GM18867 (cell line): ENCODE measurements at regions not wholly inside any gene's neighbourhood (a gene's known extent, or its start where the extent isn't known, plus 50 kb on each side); places are given as distances from the start of the nearest gene placed in this dataset.

Experiments used
- ATAC-seq: cut with Tn5 transposase; IDR thresholded peaks from one replicate; pipeline ENCODE4 v1.9.1; 2021; ENCODE audit warnings: mild to moderate bottlenecking, moderate library complexity; ENCODE audit not compliant: unreplicated experiment

GRCh38 chr10:78571286-78571685 lies 497.5 kb upstream of the ZMIZ1 start:
- ATAC-seq = no peak

- ATAC-seq = no peak
These were observed 496.9 kb upstream of the ZMIZ1 start for GRCh38 chr10:78571891-78572290.

- no peak for ATAC-seq
These were observed 496.2 kb upstream of the ZMIZ1 start for GRCh38 chr10:78572565-78572964.

- no peak for ATAC-seq
These were observed 494.2 kb upstream of the ZMIZ1 start for GRCh38 chr10:78574547-78574946.

GRCh38 chr10:78575400-78575799 lies 493.4 kb upstream of the ZMIZ1 start:
- no peak for ATAC-seq

- no peak for ATAC-seq
These were observed 492.5 kb upstream of the ZMIZ1 start for GRCh38 chr10:78576276-78576675.

GRCh38 chr10:78577712-78578111 lies 491.1 kb upstream of the ZMIZ1 start:
- ATAC-seq = no peak

GRCh38 chr10:78578929-78579328 lies 489.8 kb upstream of the ZMIZ1 start:
- peak; percentile 60 for ATAC-seq

- ATAC-seq = no peak
These were observed 489.2 kb upstream of the ZMIZ1 start for GRCh38 chr10:78579576-78579975.

- no peak for ATAC-seq
These were observed 488.8 kb upstream of the ZMIZ1 start for GRCh38 chr10:78579995-78580394.

GRCh38 chr10:78581133-78581694 lies 487.6 kb upstream of the ZMIZ1 start:
- ATAC-seq = no peak

GRCh38 chr10:78582540-78582939 lies 486.2 kb upstream of the ZMIZ1 start:
- ATAC-seq = no peak

- no peak for ATAC-seq
These were observed 484.5 kb upstream of the ZMIZ1 start for GRCh38 chr10:78584266-78584665.

GRCh38 chr10:78584681-78585080 lies 484.1 kb upstream of the ZMIZ1 start:
- ATAC-seq = no peak

GRCh38 chr10:78585952-78586351 lies 482.8 kb upstream of the ZMIZ1 start:
- ATAC-seq = no peak

- no peak for ATAC-seq
These were observed 480.5 kb upstream of the ZMIZ1 start for GRCh38 chr10:78588194-78588811.

GRCh38 chr10:78589687-78590086 lies 479.1 kb upstream of the ZMIZ1 start:
- ATAC-seq = no peak

- ATAC-seq = no peak
These were observed 477.7 kb upstream of the ZMIZ1 start for GRCh38 chr10:78591066-78591465.

- no peak for ATAC-seq
These were observed 474.1 kb upstream of the ZMIZ1 start for GRCh38 chr10:78594559-78595268.

- no peak for ATAC-seq
These were observed 473.5 kb upstream of the ZMIZ1 start for GRCh38 chr10:78595269-78595619.

- ATAC-seq = no peak
These were observed 472.2 kb upstream of the ZMIZ1 start for GRCh38 chr10:78596556-78596955.

GRCh38 chr10:78597796-78598555 lies 470.8 kb upstream of the ZMIZ1 start:
- no peak for ATAC-seq
